Upper lobe of right lung (tissue), 1 donor: ENCODE measurements at regions not wholly inside any gene's neighbourhood (a gene's known extent, or its start where the extent isn't known, plus 50 kb on each side); places are given as distances from the start of the nearest gene placed in this dataset.

Source experiments
- ATAC-seq: fragments of 200-7000 bp; cut with Tn5 transposase; one replicate; pipeline ENCODE4 v1.9.1; 2020; ENCODE audit warnings: mild to moderate bottlenecking, moderate library complexity
- DNase-seq: peaks from one replicate; pipeline ENCODE4 v3.0.0-alpha.2; 2020
- H3K27ac ChIP-seq: fragments of 200-600 bp; one replicate; pipeline ENCODE4 v1.8.0; 2022
- H3K27me3 ChIP-seq: fragments of 200-600 bp; one replicate; pipeline ENCODE4 v1.8.0; 2022; ENCODE audit warnings: mild to moderate bottlenecking
- H3K36me3 ChIP-seq: fragments of 200-600 bp; one replicate; pipeline ENCODE4 v1.8.0; 2022
- H3K4me1 ChIP-seq: fragments of 200-600 bp; one replicate; pipeline ENCODE4 v1.8.0; 2022
- H3K4me3 ChIP-seq: fragments of 200-600 bp; one replicate; pipeline ENCODE4 v1.8.0; 2022; ENCODE audit warnings: mild to moderate bottlenecking
- H3K9me3 ChIP-seq: fragments of 200-600 bp; one replicate; pipeline ENCODE4 v1.8.0; 2022
- CTCF ChIP-seq: fragments of 200-600 bp; IDR thresholded peaks from one replicate; pipeline ENCODE4 v1.8.0; 2022; ENCODE audit warnings: antibody characterized with exemption
- intact Hi-C: fragments of 100-400 bp; cut with DNase I; formaldehyde crosslinking; loops from one replicate; pipeline ENCODE4 v1.11.0; 2022
- donor health status: DM: no; HTN: yes; CAD: no; lungs with severe emphysema.

- no peaks in the 10 kb centered on the region for H3K4me1 ChIP-seq
These were observed 330.6 kb downstream of the CYRIA start for GRCh38 chr2:16334886-16335603.

GRCh38 chr2:16334366-16334765, 331.3 kb downstream of the CYRIA start:
- no peaks in the 10 kb centered on the region for H3K4me1 ChIP-seq
- no peak for ATAC-seq
- no peaks in the 10 kb centered on the region for H3K27me3 ChIP-seq
- no peak overlapping the region for H3K27ac ChIP-seq
- TF ChIP-seq CTCF, result no peak
- H3K4me3 ChIP-seq, result no peak overlapping the region
- intact Hi-C loops, result no loop called here
- no peaks in the 10 kb centered on the region for H3K36me3 ChIP-seq
- no peaks in the 10 kb centered on the region for H3K9me3 ChIP-seq
- DNase-seq, result no peak

More at GRCh38 chr2:16334886-16335603, 330.6 kb downstream of the CYRIA start:
- Histone ChIP-seq H3K36me3 (no peaks in the 10 kb centered on the region), H3K27me3 (no peaks in the 10 kb centered on the region), H3K27ac (no peak overlapping the region), H3K9me3 (no peaks in the 10 kb centered on the region), H3K4me3 (no peak overlapping the region)
- DNase-seq (no peak), ATAC-seq (no peak)
- intact Hi-C loops, result no loop called here
- TF ChIP-seq CTCF, result no peak

- DNase-seq (no peak), ATAC-seq (no peak)
- intact Hi-C loops, result no loop called here
- TF ChIP-seq CTCF, result no peak
- Histone ChIP-seq H3K36me3 (no peaks in the 10 kb centered on the region), H3K4me3 (no peak overlapping the region), H3K27me3 (no peaks in the 10 kb centered on the region), H3K27ac (no peak overlapping the region), H3K9me3 (no peaks in the 10 kb centered on the region), H3K4me1 (no peaks in the 10 kb centered on the region)
These were observed 332.0 kb downstream of the CYRIA start for GRCh38 chr2:16333681-16334080.

GRCh38 chr2:16332681-16333557, 332.7 kb downstream of the CYRIA start:
- no peak overlapping the region for H3K27ac ChIP-seq
- DNase-seq (no peak), ATAC-seq (no peak)
- no peak overlapping the region for H3K4me3 ChIP-seq
- TF ChIP-seq CTCF, result no peak
- intact Hi-C loops, result no loop called here
- H3K27me3 ChIP-seq, result no peaks in the 10 kb centered on the region
- H3K36me3 ChIP-seq, result no peaks in the 10 kb centered on the region
- no peaks in the 10 kb centered on the region for H3K4me1 ChIP-seq
- H3K9me3 ChIP-seq, result no peaks in the 10 kb centered on the region

- DNase-seq (no peak), ATAC-seq (no peak)
- intact Hi-C loops, result no loop called here
- TF ChIP-seq CTCF, result no peak
- H3K36me3 ChIP-seq, result no peaks in the 10 kb centered on the region
- H3K4me3 ChIP-seq, result no peak overlapping the region
- H3K9me3 ChIP-seq, result no peaks in the 10 kb centered on the region
- no peak overlapping the region for H3K27ac ChIP-seq
- no peaks in the 10 kb centered on the region for H3K4me1 ChIP-seq
- H3K27me3 ChIP-seq, result no peaks in the 10 kb centered on the region
These were observed 333.9 kb downstream of the CYRIA start for GRCh38 chr2:16331772-16332171.
